ENCODE measurements at regions not wholly inside any gene's neighbourhood (a gene's known extent, or its start where the extent isn't known, plus 50 kb on each side); places are given as distances from the start of the nearest gene placed in this dataset.

DNA sequence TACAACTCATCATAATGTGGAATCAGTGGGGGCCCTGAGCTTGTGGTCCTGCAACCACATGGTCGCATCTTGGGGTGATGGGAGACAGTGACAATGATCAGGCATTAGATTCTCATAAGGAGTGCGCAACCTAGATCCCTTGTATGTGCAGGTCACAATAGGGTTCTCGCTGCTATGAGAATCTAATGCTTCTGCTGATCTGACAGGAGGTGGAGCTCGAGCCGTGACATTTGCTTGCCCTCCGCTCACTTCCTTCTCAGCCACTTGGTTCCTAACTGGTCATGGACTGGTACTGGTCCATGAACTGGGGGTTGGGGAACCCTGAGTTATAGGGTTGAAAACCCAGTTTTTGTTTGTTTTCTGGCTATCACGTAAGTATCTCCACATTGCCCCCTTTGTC lies 1290.9 kb upstream of the ATXN8OS start:
- TF ChIP-seq, protein P1, sequence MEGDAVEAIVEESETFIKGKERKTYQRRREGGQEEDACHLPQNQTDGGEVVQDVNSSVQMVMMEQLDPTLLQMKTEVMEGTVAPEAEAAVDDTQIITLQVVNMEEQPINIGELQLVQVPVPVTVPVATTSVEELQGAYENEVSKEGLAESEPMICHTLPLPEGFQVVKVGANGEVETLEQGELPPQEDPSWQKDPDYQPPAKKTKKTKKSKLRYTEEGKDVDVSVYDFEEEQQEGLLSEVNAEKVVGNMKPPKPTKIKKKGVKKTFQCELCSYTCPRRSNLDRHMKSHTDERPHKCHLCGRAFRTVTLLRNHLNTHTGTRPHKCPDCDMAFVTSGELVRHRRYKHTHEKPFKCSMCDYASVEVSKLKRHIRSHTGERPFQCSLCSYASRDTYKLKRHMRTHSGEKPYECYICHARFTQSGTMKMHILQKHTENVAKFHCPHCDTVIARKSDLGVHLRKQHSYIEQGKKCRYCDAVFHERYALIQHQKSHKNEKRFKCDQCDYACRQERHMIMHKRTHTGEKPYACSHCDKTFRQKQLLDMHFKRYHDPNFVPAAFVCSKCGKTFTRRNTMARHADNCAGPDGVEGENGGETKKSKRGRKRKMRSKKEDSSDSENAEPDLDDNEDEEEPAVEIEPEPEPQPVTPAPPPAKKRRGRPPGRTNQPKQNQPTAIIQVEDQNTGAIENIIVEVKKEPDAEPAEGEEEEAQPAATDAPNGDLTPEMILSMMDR (conservative IDR thresholded peaks at IDR 0.05 in 1 of 2, IDR thresholded peaks at IDR 0.05 in 1 of 2; ENCODE audit: low read depth in 1 of 2, low read length in 2 of 2), result no peak
- TF ChIP-seq EZH2 (IDR thresholded peaks at IDR 0.05; ENCODE audit: low read length, missing control alignments), result no peak

All from fibroblast of lung (primary cell).